GM10266 (cell line): ENCODE measurements at regions not wholly inside any gene's neighbourhood (a gene's known extent, or its start where the extent isn't known, plus 50 kb on each side); places are given as distances from the start of the nearest gene placed in this dataset.
"Not testable (repeated sequence)": the region's sequence is repeated elsewhere in the genome, so short reads cannot be mapped to it uniquely, and the experiment has no call there.

Source experiments
- DNase-seq: peaks from one replicate; pipeline ENCODE4 v3.0.0; 2012; ENCODE audit errors: extremely low spot score
- CTCF ChIP-seq: IDR thresholded peaks from 2 replicates; pipeline ENCODE4 v1.5.1; 2012; ENCODE audit warnings: mild to moderate bottlenecking, low read depth; ENCODE audit not compliant: control insufficient read depth, insufficient read depth; ENCODE audit errors: missing control alignments

DNA sequence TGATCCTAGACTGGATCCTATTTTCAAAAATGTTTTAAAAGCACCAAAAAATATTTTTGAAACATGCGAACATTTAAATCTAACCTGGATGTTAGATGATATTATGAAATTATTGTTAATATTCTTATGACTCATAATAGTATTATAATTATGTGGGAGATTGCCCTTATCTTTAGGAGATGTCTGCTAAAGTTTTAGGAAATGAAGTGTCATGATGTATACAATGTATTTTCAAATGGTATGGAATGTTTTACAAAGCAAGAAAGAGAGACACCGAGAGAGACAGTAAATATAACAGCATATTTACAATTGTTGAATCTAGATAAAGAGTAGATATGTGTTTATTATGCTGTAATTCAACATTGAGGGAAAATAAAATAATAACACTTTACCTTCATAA is 455.9 kb downstream of the ACTL7B start:
- DNase-seq: no peak
- TF ChIP-seq CTCF: no peak

DNA sequence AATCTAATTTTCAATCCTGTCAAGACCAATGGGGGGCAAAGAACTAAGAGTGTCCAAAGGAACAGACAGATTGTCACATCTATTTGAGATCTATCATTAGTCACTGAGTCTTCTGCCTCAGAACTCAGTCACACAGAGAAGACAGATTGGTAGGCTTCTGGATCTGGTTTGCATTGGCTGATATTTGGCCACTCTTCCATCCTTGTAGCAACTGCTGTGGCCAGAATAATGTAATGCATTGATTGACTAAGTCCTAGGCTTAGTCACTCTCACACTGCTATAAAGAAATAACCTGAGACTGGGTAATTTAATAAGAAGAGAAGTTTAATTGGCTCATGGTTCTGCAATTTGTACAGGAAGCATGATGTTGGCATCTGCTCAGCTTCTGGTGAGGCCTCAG is 458.5 kb downstream of the ACTL7B start:
- no peak for TF ChIP-seq CTCF
- no peak for DNase-seq

DNA sequence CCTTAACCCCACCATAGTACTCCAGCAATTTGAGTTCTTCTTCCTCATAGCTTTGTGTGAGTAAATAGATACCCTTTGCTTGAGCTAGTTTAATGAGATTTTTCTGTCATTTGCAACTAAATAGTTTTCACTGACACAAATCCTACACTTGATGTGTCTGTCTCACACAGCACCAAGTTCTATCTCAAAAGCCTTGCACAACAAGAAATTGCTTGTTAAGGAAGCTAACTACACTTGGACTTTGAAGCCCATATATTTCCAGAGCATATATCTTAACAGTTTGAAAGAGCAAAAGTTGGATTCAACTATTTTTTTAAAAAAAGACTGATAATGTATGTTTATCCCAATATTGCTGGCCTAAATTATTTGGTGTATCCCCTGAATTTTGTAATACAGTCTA is 459.2 kb downstream of the ACTL7B start:
- no peak for DNase-seq
- TF ChIP-seq CTCF: no peak

DNA sequence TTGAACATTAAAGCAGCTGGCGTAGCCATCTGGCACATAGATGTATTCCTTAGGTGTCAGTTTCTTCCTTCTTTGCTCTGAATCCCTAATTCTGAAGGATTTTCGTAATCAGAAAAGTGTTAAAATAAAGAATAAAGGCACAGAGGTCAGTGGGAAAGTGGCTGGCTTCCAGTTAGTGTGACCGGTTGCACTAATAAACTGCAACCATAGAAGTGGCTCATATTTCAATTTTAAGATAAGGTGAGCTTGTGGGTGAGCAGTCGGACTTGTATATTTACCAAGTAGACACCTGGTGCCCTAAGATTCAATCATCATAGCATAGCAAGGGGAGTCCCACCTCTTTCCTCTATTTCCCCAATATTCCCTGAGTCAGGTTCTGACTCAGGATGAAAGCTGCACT is 459.6 kb downstream of the ACTL7B start:
- no peak for TF ChIP-seq CTCF
- DNase-seq: no peak

GRCh38 chr9:108395421-108395820 is 460.4 kb downstream of the ACTL7B start:
- DNase-seq: no peak

DNA sequence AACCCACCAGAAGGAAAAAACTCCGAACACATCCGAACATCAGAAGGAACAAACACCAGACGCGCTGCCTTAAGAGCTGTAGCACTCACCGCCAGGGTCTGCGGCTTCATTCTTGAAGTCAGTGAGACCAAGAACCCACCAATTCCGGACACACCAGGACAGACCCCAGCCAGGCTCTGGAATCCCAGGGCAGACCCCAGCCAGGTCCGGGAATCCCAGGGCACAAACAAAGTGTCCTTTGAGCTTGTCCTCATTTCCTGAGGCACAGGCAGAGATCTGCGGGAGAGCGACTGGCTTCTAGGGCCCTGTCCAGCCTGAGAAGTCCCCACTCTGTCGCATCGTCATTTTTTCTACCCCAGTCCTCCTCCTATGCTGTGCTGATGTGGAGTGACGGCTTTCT is 461.1 kb downstream of the ACTL7B start:
- DNase-seq: no peak
- TF ChIP-seq CTCF: no peak

More at GRCh38 chr9:108395421-108395820, 460.4 kb downstream of the ACTL7B start:
- TF ChIP-seq CTCF: no peak

DNA sequence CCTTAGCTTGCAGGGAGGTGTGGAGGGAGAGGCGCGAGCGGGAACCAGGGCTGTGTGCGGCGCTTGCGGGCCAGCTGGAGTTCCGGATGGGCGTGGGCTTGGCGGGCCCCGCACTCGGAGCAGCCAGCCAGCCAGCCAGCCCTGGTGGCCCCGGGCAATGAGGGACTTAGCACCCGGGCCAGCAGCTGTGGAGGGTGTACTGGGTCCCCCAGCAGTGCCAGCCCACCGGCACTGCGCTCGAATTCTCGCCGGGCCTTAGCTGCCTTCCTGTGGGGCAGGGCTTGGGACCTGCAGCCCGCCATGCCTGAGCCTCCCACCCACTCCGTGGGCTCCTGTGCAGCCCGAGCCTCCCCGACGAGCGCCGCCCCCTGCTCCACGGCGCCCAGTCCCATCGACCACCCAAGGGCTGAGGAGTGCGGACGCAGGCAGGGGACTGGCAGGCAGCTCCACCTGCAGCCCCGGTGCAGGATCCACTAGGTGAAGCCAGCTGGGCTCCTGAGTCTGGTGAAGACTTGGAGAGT is 462.2 kb downstream of the ACTL7B start:
- DNase-seq: not testable (repeated sequence)

- no peak for DNase-seq
- TF ChIP-seq CTCF: no peak
Measured at GRCh38 chr9:108392877-108393276, 462.9 kb downstream of the ACTL7B start.
